Mucosa of descending colon (tissue), 3 donors: ENCODE measurements at regions not wholly inside any gene's neighbourhood (a gene's known extent, or its start where the extent isn't known, plus 50 kb on each side); places are given as distances from the start of the nearest gene placed in this dataset.
"Not testable (repeated sequence)": the region's sequence is repeated elsewhere in the genome, so short reads cannot be mapped to it uniquely, and the experiment has no call there.

Experiments used
- ATAC-seq: fragments of 200-7000 bp; cut with Tn5 transposase; one replicate; pipeline ENCODE4 v1.9.1; 2020; ENCODE audit warnings: mild to moderate bottlenecking, moderate library complexity
- DNase-seq, 3 donors: peaks; one replicate each; pipeline ENCODE4 v3.0.0-alpha.2; 2020
- H3K36me3 ChIP-seq: fragments of 200-600 bp; one replicate; pipeline ENCODE4 v1.8.0; 2021; ENCODE audit warnings: low read depth, mild to moderate bottlenecking
- H3K4me1 ChIP-seq: fragments of 200-600 bp; one replicate; pipeline ENCODE4 v1.8.0; 2021; ENCODE audit warnings: low read depth, mild to moderate bottlenecking
- H3K4me3 ChIP-seq: fragments of 200-600 bp; one replicate; pipeline ENCODE4 v1.8.0; 2021; ENCODE audit warnings: mild to moderate bottlenecking
- H3K9me3 ChIP-seq: fragments of 200-600 bp; one replicate; pipeline ENCODE4 v1.8.0; 2021; ENCODE audit warnings: mild to moderate bottlenecking
- intact Hi-C, 2 donors: fragments of 100-400 bp; cut with DNase I in 1 of 2; cut with micrococcal nuclease in 1 of 2; formaldehyde crosslinking; loops; one replicate each; pipeline versions ENCODE4 v1.11.0 to v1.11.1; 2022; cut with DNase I, micrococcal nuclease
- TF ChIP-seq, protein P1 (sequence below): fragments of 200-600 bp; IDR thresholded peaks from one replicate; pipeline ENCODE4 v1.8.0; 2022; ENCODE audit warnings: antibody characterized with exemption, mild to moderate bottlenecking
- donor health status: DM: no; HTN: no; CAD: no; lungs with moderate emphysema.
- donor health status: DM: no; HTN: no; CAD: no.
- donor health status: DM: no; HTN: yes; CAD: no.

GRCh38 chr6:121885399-121886152 lies 450.1 kb downstream of the GJA1 start:
- ATAC-seq (no peak), DNase-seq (no peak)
- intact Hi-C loops: no loop called here
- TF ChIP-seq, protein P1, sequence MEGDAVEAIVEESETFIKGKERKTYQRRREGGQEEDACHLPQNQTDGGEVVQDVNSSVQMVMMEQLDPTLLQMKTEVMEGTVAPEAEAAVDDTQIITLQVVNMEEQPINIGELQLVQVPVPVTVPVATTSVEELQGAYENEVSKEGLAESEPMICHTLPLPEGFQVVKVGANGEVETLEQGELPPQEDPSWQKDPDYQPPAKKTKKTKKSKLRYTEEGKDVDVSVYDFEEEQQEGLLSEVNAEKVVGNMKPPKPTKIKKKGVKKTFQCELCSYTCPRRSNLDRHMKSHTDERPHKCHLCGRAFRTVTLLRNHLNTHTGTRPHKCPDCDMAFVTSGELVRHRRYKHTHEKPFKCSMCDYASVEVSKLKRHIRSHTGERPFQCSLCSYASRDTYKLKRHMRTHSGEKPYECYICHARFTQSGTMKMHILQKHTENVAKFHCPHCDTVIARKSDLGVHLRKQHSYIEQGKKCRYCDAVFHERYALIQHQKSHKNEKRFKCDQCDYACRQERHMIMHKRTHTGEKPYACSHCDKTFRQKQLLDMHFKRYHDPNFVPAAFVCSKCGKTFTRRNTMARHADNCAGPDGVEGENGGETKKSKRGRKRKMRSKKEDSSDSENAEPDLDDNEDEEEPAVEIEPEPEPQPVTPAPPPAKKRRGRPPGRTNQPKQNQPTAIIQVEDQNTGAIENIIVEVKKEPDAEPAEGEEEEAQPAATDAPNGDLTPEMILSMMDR: no peak
- Histone ChIP-seq H3K4me1 (no peaks in the 10 kb centered on the region), H3K4me3 (no peak overlapping the region), H3K36me3 (no peaks in the 10 kb centered on the region), H3K9me3 (no peaks in the 10 kb centered on the region)

- no peak for DNase-seq
- TF ChIP-seq, protein P1: no peak
- Histone ChIP-seq H3K4me3 (no peak overlapping the region), H3K36me3 (no peaks in the 10 kb centered on the region), H3K9me3 (no peaks in the 10 kb centered on the region), H3K4me1 (no peaks in the 10 kb centered on the region)
- no peak for ATAC-seq
- intact Hi-C loops: no loop called here
Observed at GRCh38 chr6:121886223-121886830, 450.9 kb downstream of the GJA1 start.

DNA sequence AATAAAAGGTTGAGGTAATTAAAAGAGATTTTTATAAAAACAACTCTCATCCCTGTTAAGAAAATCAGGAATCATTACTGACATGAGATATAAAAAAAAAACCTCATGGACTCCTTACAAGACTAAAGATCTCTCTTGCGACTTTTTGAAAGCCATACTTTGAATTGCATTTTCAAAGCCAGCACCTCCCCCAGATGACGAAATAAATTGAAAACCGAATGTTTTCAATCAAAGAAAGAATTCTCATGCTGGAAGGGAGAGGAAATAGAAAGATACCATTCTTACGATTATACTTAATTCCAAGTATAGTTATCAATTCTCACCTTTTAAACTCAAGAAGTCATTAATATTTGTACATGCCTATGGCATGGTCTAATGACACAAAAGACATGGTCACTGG lies 452.3 kb downstream of the GJA1 start:
- ATAC-seq (no peak), DNase-seq (no peak)

GRCh38 chr6:121890307-121890910 lies 455.0 kb downstream of the GJA1 start:
- Histone ChIP-seq H3K36me3 (no peaks in the 10 kb centered on the region), H3K4me3 (no peak overlapping the region), H3K4me1 (no peaks in the 10 kb centered on the region), H3K9me3 (no peaks in the 10 kb centered on the region)
- DNase-seq (no peak), ATAC-seq (no peak)
- TF ChIP-seq, protein P1: no peak
- intact Hi-C loops: no loop called here

More for the DNA sequence above, 452.3 kb downstream of the GJA1 start:
- intact Hi-C loops: no loop called here
- H3K9me3 ChIP-seq: no peaks in the 10 kb centered on the region
- H3K4me1 ChIP-seq: no peaks in the 10 kb centered on the region
- TF ChIP-seq, protein P1: no peak
- H3K4me3 ChIP-seq: no peak overlapping the region
- no peaks in the 10 kb centered on the region for H3K36me3 ChIP-seq

GRCh38 chr6:121895731-121896130 lies 460.3 kb downstream of the GJA1 start:
- ATAC-seq, H3K4me3 ChIP-seq, H3K4me1 ChIP-seq, H3K9me3 ChIP-seq, DNase-seq, intact Hi-C loops, H3K36me3 ChIP-seq: not testable (repeated sequence)

GRCh38 chr6:121896363-121896762 lies 460.9 kb downstream of the GJA1 start:
- Histone ChIP-seq H3K4me1 (no peaks in the 10 kb centered on the region), H3K4me3 (no peak overlapping the region), H3K9me3 (no peaks in the 10 kb centered on the region), H3K36me3 (no peaks in the 10 kb centered on the region)
- ATAC-seq (no peak), DNase-seq (no peak)
- intact Hi-C loops: no loop called here
- TF ChIP-seq, protein P1: no peak
